GM12878 (cell line): ENCODE measurements at regions not wholly inside any gene's neighbourhood (a gene's known extent, or its start where the extent isn't known, plus 50 kb on each side); places are given as distances from the start of the nearest gene placed in this dataset.

Source experiments
- ATAC-seq: fragments of 200-7000 bp; cut with Tn5 transposase; 3 replicates; pipeline ENCODE4 v1.9.1; 2020; ENCODE audit warnings: mild to moderate bottlenecking, moderate library complexity
- BruUV-seq: library from RNA; stranded (reverse); fragments of 400-500 nt; replicated peaks from 2 replicates; lab custom pipeline; 2021; lab: Mats Ljungman, UMichigan
- CTCF ChIA-PET: fragments of 300-600 bp; sonication (Branson Sonifier 250); formaldehyde crosslinking; extraction: SDS; loops from one replicate; lab custom pipeline; 2021; ENCODE audit warnings: inconsistent platforms; lab: Yijun Ruan, JAX
- POLR2A ChIA-PET: fragments of 350-600 bp; formaldehyde crosslinking; extraction: SDS; loops from one replicate; lab custom pipeline; 2021; ENCODE audit warnings: inconsistent platforms; lab: Charles Lee
- RAD21 ChIA-PET: fragments of 300-600 bp; sonication (Branson Sonifier 250); formaldehyde crosslinking; loops from one replicate; lab custom pipeline; 2023; ENCODE audit warnings: antibody characterized with exemption; ENCODE audit not compliant: unreplicated experiment; lab: Charles Lee
- SMC1A ChIA-PET: fragments of 300-600 bp; sonication (Branson Sonifier 250); formaldehyde crosslinking; loops from one replicate; lab custom pipeline; 2023; ENCODE audit not compliant: unreplicated experiment, uncharacterized antibody; lab: Charles Lee
- DNase-seq: peaks from one replicate; pipeline ENCODE4 v3.0.0-alpha.2; 2011; ENCODE audit warnings: low read depth, low spot score
- FAIRE-seq: peaks from 3 replicates; lab custom pipeline; 2011; peaks lifted over from hg19 to GRCh38; lab: Jason Lieb, UNC
- H2AFZ ChIP-seq: 2 replicates; pipeline ENCODE4 v1.6.0; 2011; ENCODE audit warnings: low read depth, low read length, control low read depth; ENCODE audit not compliant: control insufficient read depth
- H3K27ac ChIP-seq: 2 replicates; pipeline ENCODE4 v1.5.1; 2011; ENCODE audit warnings: control low read depth; ENCODE audit not compliant: control insufficient read depth, insufficient read depth
- H3K27me3 ChIP-seq, 2 experiments: replicated peaks in 1 of 2; 2 replicates each; pipeline versions ENCODE4 v1.6.0 to v1.6.1; 2011; ENCODE audit warnings: low read length in 1 of 2; ENCODE audit not compliant: control insufficient read depth in 2 of 2, insufficient read depth in 2 of 2
- H3K36me3 ChIP-seq, 2 experiments: 2 replicates each; pipeline ENCODE4 v1.5.1; 2011; ENCODE audit warnings: low read length in 1 of 2; ENCODE audit not compliant: control insufficient read depth in 2 of 2, insufficient read depth in 2 of 2
- H3K4me1 ChIP-seq: 2 replicates; pipeline ENCODE4 v1.6.1; 2011; ENCODE audit warnings: mild to moderate bottlenecking, low read length, moderate library complexity, mixed read lengths; ENCODE audit not compliant: control insufficient read depth, insufficient read depth
- H3K4me2 ChIP-seq: 2 replicates; pipeline ENCODE4 v1.6.0; 2011; ENCODE audit warnings: control low read depth; ENCODE audit not compliant: control insufficient read depth, insufficient read depth
- H3K4me3 ChIP-seq: fragments of 200-600 bp; sonication (generic); 2 replicates; pipeline ENCODE4 v1.5.1; 2016
- H3K79me2 ChIP-seq: 2 replicates; pipeline ENCODE4 v1.6.0; 2011; ENCODE audit warnings: low read length; ENCODE audit not compliant: control insufficient read depth, insufficient read depth
- H3K9ac ChIP-seq: 2 replicates; pipeline ENCODE4 v1.8.0; 2011; ENCODE audit warnings: low read length, control low read depth, mixed read lengths; ENCODE audit not compliant: control insufficient read depth, insufficient read depth
- H3K9me3 ChIP-seq: replicated peaks from 3 replicates; pipeline ENCODE4 v1.5.1; 2011; ENCODE audit warnings: mild to moderate bottlenecking, low read length; ENCODE audit not compliant: control insufficient read depth, insufficient read depth
- H4K20me1 ChIP-seq: 2 replicates; pipeline ENCODE4 v1.6.0; 2011; ENCODE audit not compliant: control insufficient read depth, insufficient read depth
- ATF2 ChIP-seq: IDR thresholded peaks from 2 replicates; pipeline ENCODE4 v1.6.1; 2012; ENCODE audit warnings: low read length, inconsistent platforms
- E2F8 ChIP-seq: fragments of 450-650 bp; IDR thresholded peaks from 2 replicates; pipeline ENCODE4 v1.6.1; 2018; ENCODE audit warnings: mild to moderate bottlenecking, low read depth, moderate library complexity; ENCODE audit not compliant: partially characterized antibody
- EGR1 ChIP-seq, 2 experiments: IDR thresholded peaks; 1 replicate in 1 of 2; 2 replicates in 1 of 2; pipeline ENCODE4 v1.6.1; 2011 to 2012; ENCODE audit warnings: low read depth in 2 of 2, low read length in 2 of 2, borderline replicate concordance in 1 of 2, mild to moderate bottlenecking in 1 of 2, moderate library complexity in 1 of 2
- ESRRA ChIP-seq: IDR thresholded peaks from 2 replicates; pipeline ENCODE4 v1.6.1; 2012; ENCODE audit warnings: mild to moderate bottlenecking, low read length, improper control_type of control experiment
- HCFC1 ChIP-seq: fragments of 150-350 bp; IDR thresholded peaks from 2 replicates; pipeline ENCODE4 v1.6.1; 2014; ENCODE audit warnings: low read length
- HDAC6 ChIP-seq: fragments of 200-600 bp; sonication (generic); IDR thresholded peaks from one replicate; pipeline ENCODE4 v1.8.0; 2017; ENCODE audit warnings: antibody characterized with exemption; ENCODE audit not compliant: unreplicated experiment
- HSF1 ChIP-seq: fragments of 150-350 bp; IDR thresholded peaks from 2 replicates; pipeline ENCODE4 v1.6.1; 2014; ENCODE audit warnings: mild to moderate bottlenecking, low read depth, low read length
- IRF4 ChIP-seq: IDR thresholded peaks from 2 replicates; pipeline ENCODE4 v1.6.1; 2011; ENCODE audit warnings: low read depth, low read length
- KDM1A ChIP-seq: fragments of 200-600 bp; sonication (generic); IDR thresholded peaks from 2 replicates; pipeline ENCODE4 v1.6.1; 2016; ENCODE audit warnings: borderline replicate concordance
- MEF2A ChIP-seq: IDR thresholded peaks from 2 replicates; pipeline ENCODE4 v1.6.1; 2011; ENCODE audit warnings: low read depth, mild to moderate bottlenecking, low read length, moderate library complexity; ENCODE audit not compliant: insufficient read depth
- NFXL1 ChIP-seq: fragments of 450-650 bp; IDR thresholded peaks from 2 replicates; pipeline ENCODE4 v1.6.1; 2017; ENCODE audit warnings: antibody characterized with exemption, mild to moderate bottlenecking, borderline replicate concordance
- NFYA ChIP-seq: IDR thresholded peaks from 2 replicates; pipeline ENCODE4 v1.6.1; 2011; ENCODE audit warnings: low read depth, mild to moderate bottlenecking, low read length, improper control_type of control experiment, borderline replicate concordance
- ZNF384 ChIP-seq: IDR thresholded peaks from 2 replicates; pipeline ENCODE4 v1.6.1; 2012; ENCODE audit warnings: low read depth, mild to moderate bottlenecking, low read length, improper control_type of control experiment, borderline replicate concordance
- ZNF622 ChIP-seq: fragments of 450-650 bp; IDR thresholded peaks from 2 replicates; pipeline ENCODE4 v1.6.1; 2017; ENCODE audit warnings: mild to moderate bottlenecking, inconsistent platforms
- WGBS: methylation state at CpG from one replicate; pipeline ENCODE4 v1.1.6; 2016; ENCODE audit warnings: low lambda C conversion rate; ENCODE audit not compliant: insufficient replicate concordance, insufficient coverage; ENCODE audit errors: missing lambda C conversion rate; 5-methylcytosine and 5-hydroxymethylcytosine counted together
- in situ Hi-C: fragments of 300-500 bp; cut with MboI; formaldehyde crosslinking; loops from 9 replicates; pipeline ENCODE4 v1.14.3; 2018; ENCODE audit warnings: mixed read lengths
- intact Hi-C: fragments of 100-400 bp; cut with micrococcal nuclease; formaldehyde crosslinking; loops from one replicate; pipeline ENCODE4 v1.14.2; 2022; ENCODE audit not compliant: unreplicated experiment
- TF ChIP-seq, protein P1 (sequence below): fragments of 450-650 bp; IDR thresholded peaks from 2 replicates; pipeline ENCODE4 v1.6.1; 2016; ENCODE audit warnings: mild to moderate bottlenecking, moderate library complexity, borderline replicate concordance

GRCh38 chr4:85368932-85369331 lies 106.0 kb upstream of the ARHGAP24 start:
- Histone ChIP-seq H4K20me1 (no peaks in the 10 kb centered on the region), H3K79me2 (no peaks in the 10 kb centered on the region), H3K9ac (no peak overlapping the region), H3K4me1 (no peaks in the 10 kb centered on the region), H3K4me3 (no peak overlapping the region), H3K27me3 (no peaks in the 10 kb centered on the region), H3K9me3 (no peaks in the 10 kb centered on the region), H3K36me3 (no peaks in the 10 kb centered on the region), H3K4me2 (no peak overlapping the region), H3K27ac (no peak overlapping the region), H2AFZ (no peak overlapping the region)
- no TSS peak for BruUV-seq
- CTCF ChIA-PET = interaction anchor here (0.7 to 1.8 kb wide), 10 partner anchors 10 to 686 kb away, joined by 3 to 14 read pairs (median 3); no protein-coding TSS in a partner anchor
- intact Hi-C loops (no loop called here), in situ Hi-C loops (no loop called here)
- SMC1A ChIA-PET = interaction anchor here (0.7 to 1.2 kb wide), 7 partner anchors 12 to 387 kb away, joined by 3 to 6 read pairs (median 3); no protein-coding TSS in a partner anchor
- POLR2A ChIA-PET = no interaction called here
- no peak for ATAC-seq
- no peak for DNase-seq
- RAD21 ChIA-PET = interaction anchor here (1.6 kb wide), 2 partner anchors 221 to 379 kb away, joined by 3 to 5 read pairs; no protein-coding TSS in a partner anchor
- WGBS = 6% methylated on average over 1 of the region's 1 CpG
- FAIRE-seq = no peak
- no peak for TF ChIP-seq MEF2A
- no peak for TF ChIP-seq IRF4
- TF ChIP-seq NFYA = no peak
- TF ChIP-seq KDM1A = no peak
- TF ChIP-seq, protein P1, sequence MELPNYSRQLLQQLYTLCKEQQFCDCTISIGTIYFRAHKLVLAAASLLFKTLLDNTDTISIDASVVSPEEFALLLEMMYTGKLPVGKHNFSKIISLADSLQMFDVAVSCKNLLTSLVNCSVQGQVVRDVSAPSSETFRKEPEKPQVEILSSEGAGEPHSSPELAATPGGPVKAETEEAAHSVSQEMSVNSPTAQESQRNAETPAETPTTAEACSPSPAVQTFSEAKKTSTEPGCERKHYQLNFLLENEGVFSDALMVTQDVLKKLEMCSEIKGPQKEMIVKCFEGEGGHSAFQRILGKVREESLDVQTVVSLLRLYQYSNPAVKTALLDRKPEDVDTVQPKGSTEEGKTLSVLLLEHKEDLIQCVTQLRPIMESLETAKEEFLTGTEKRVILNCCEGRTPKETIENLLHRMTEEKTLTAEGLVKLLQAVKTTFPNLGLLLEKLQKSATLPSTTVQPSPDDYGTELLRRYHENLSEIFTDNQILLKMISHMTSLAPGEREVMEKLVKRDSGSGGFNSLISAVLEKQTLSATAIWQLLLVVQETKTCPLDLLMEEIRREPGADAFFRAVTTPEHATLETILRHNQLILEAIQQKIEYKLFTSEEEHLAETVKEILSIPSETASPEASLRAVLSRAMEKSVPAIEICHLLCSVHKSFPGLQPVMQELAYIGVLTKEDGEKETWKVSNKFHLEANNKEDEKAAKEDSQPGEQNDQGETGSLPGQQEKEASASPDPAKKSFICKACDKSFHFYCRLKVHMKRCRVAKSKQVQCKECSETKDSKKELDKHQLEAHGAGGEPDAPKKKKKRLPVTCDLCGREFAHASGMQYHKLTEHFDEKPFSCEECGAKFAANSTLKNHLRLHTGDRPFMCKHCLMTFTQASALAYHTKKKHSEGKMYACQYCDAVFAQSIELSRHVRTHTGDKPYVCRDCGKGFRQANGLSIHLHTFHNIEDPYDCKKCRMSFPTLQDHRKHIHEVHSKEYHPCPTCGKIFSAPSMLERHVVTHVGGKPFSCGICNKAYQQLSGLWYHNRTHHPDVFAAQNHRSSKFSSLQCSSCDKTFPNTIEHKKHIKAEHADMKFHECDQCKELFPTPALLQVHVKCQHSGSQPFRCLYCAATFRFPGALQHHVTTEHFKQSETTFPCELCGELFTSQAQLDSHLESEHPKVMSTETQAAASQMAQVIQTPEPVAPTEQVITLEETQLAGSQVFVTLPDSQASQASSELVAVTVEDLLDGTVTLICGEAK = no peak
- no peak for TF ChIP-seq HDAC6
- TF ChIP-seq ZNF384 = no peak
- TF ChIP-seq ESRRA = no peak
- no peak for TF ChIP-seq HSF1
- no peak for TF ChIP-seq E2F8
- no peak for TF ChIP-seq NFXL1
- TF ChIP-seq HCFC1 = no peak
- no peak for TF ChIP-seq ATF2
- no peak for TF ChIP-seq ZNF622
- no peak for TF ChIP-seq EGR1 (IDR thresholded peaks at IDR 0.05; ENCODE audit: borderline replicate concordance in 1 of 2, low read depth in 2 of 2, low read length in 2 of 2)
